ENCODE measurements at regions not wholly inside any gene's neighbourhood (a gene's known extent, or its start where the extent isn't known, plus 50 kb on each side); places are given as distances from the start of the nearest gene placed in this dataset.

GRCh38 chr4:131001371-131001770 is 1905.4 kb downstream of the C4orf33 start:
- TF ChIP-seq CTCF (conservative IDR thresholded peaks at IDR 0.05; ENCODE audit: low read depth, low read length) (no peak), EZH2 (IDR thresholded peaks at IDR 0.05; ENCODE audit: borderline replicate concordance, low read depth, low read length, poor library complexity, severe bottlenecking) (no peak)

Measured in A673 (cell line).